GM21529 (cell line): ENCODE measurements at regions not wholly inside any gene's neighbourhood (a gene's known extent, or its start where the extent isn't known, plus 50 kb on each side); places are given as distances from the start of the nearest gene placed in this dataset.
A peak's percentile ranks its signal among the peaks of the same experiment; 100 is the strongest.

Experiments
- ATAC-seq: cut with Tn5 transposase; IDR thresholded peaks from one replicate; pipeline ENCODE4 v1.9.1; 2021; ENCODE audit not compliant: unreplicated experiment

DNA sequence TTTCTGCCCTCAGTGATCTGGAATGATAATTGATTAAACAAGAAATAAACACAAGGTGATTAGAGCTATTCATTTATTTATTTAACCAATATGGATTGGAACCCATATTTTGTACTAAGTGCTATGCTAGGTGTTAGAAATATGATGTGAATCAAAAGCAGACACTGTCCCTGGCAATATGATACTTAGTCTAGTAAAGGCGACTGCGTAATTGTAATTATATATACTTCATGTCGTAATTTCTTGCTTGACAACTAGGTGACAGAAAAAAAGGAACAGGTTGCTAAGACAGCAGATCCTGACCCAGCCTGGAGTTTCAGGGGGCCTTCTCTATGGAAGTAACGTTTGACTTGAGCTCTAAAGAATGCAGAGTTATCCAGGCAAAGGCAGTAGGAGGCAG is 236.5 kb upstream of the F9 start:
- no peak for ATAC-seq

GRCh38 chrX:139290310-139290709 is 240.2 kb upstream of the F9 start:
- ATAC-seq: peak; percentile 70

- no peak for ATAC-seq
These were observed 243.2 kb upstream of the F9 start for GRCh38 chrX:139287155-139287924.

DNA sequence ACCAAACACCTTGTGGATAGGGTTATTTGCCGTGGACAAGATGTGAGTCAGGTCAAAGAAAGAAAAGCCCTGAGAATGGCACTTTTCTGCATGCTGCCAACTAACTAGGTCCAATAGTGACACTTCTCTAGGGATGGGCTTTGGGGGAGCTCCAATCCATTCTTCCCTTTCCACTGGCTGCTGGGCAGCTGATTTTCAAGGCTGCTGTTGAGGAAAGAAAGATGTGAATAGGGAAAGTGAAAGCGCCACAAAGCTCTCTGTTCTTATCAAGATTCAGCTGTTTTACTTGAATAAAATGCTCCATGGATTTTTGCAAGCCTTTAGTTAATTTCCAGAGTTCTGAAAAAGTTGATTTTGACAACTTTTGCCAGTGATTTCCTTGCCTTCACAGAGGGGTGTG is 244.2 kb upstream of the F9 start:
- no peak for ATAC-seq

DNA sequence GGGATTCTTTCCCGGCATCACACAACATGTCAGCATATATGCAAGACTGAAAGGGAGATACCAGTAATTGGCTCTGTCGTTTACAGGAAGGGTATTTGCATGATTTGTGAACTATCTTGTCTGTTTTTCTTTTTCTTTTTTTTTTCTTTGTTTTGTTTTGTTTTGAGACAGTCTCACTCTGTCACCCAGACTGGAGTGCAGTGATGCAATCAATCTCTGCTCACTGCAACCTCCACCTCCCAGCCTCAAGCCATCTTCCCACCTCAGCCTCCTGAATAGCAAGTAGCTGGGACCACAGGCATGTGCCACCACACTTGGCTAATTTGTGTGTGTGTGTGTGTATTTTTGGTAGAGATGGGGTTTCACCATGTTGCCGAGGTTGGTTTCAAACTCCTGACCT is 262.7 kb upstream of the F9 start:
- ATAC-seq: no peak

- no peak for ATAC-seq
These were observed 284.2 kb upstream of the F9 start for GRCh38 chrX:139246295-139246694.

GRCh38 chrX:139237141-139237540 is 293.4 kb upstream of the F9 start:
- no peak for ATAC-seq

DNA sequence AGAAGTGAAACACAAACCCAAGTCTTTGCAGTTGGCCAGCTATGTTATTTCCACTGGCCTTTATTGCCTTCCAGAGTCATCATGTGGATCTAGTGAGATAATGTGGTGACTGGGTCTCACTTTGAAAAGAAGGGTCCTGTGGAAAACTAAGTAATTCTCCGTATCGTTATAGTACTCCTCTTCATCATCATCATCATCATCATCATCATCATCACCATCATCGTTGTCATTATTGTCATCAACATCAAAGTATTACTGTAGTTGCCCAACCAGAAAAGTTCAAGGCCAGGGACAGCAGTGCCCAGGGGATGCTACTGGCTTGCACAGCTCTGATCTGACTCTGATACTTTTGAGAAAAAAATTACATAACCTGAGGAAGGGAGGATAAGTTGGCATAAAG is 295.6 kb upstream of the F9 start:
- ATAC-seq: no peak

DNA sequence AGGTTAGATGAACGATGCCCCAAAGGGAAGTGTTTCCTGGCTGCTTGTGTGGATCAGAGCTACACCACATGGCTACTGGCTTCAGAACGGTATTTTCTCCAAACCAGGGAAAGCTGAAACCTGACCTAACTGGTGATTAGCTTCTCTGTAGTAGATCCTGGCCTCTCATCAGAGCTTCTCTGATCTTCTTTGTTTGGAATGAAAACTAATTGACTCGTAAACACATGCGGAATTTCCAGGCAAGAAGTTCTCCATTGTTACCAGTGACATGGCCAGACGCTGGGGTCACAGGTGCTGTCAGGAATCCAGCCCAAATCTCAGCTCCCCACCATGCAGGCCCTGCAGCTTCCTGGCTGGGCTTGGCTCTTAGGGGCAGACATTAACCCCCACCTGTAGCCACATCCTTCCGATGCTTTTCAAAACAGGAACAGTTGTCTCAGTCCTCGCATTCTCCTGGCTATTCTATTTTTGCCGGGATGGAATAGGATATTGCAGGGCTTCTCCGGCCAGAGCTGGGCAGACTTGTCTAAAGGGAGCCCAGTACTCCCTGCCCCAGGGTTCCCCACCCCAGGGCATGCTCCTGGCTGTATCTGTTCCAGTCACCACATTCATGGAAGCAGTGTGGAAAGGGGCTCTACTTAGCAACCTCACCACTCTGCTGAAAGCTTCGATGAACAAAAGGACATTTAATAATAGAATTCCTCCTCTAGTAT is 305.4 kb upstream of the F9 start:
- ATAC-seq: no peak

- no peak for ATAC-seq
These were observed 307.9 kb upstream of the F9 start for GRCh38 chrX:139222511-139223200.

GRCh38 chrX:139213241-139213709 is 317.3 kb upstream of the F9 start:
- no peak for ATAC-seq

GRCh38 chrX:139211568-139212182 is 318.9 kb upstream of the F9 start:
- ATAC-seq: no peak

DNA sequence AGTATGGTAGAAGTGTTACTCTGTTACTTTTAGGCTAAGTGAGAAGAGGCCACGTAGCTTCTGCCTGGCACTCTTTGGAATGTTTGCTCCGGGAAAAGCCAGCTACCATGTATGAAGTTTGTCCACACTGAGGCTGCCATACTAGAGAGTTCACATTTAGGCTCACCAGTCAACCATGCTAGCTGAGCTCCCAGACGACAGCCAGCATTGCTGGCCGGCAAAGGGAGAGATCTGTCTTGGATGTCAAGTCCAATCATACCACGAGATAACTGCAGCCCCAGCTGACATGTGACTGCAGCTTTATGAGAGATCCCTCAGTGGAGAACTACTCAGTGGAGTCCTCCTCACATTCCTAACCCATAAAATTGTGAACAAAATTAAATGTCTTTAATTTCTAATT is 321.2 kb upstream of the F9 start:
- ATAC-seq: no peak

GRCh38 chrX:139207655-139208054 is 322.9 kb upstream of the F9 start:
- no peak for ATAC-seq

GRCh38 chrX:139206914-139207313 is 323.6 kb upstream of the F9 start:
- no peak for ATAC-seq

DNA sequence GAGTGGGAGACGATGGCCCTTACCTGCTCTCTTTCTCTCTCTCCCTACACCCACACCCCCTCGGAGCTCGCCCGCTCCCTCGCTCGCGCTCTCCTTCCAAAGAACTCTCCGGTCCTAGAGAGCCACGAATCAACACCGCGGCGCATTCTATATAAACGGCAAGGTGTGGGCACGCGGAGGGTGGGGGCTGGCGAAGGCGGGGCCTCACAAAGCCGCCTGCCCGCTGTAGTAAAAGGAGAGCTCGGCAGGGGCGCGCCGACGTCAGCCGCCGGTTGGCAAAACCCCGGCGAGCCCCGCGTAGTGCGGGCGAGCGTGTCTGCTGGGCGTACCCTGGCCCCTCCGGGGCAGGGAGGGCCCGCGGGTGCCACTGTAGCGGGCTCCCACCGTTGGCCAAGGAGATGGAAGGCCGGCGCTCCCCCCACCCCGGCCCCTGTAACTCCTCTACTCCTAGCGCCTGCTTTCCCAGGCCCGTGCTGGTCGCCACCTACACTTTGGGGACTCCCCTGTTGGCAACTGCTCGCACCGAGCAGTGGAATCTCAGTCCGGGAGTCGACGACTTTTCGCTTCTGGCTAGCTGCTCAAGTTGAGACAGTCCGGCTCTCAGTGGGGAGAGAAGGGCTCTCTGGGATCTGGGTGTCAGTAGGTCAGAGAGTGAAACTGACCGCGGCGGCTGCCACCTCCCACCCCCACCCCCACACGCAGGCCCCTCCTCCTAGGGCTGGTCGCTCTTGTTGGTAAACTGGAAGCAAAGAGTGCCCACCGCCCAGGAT is 325.5 kb upstream of the F9 start:
- ATAC-seq: no peak

- no peak for ATAC-seq
These were observed 326.0 kb upstream of the F9 start for GRCh38 chrX:139204571-139204897.

- ATAC-seq: no peak
These were observed 326.6 kb upstream of the F9 start for GRCh38 chrX:139203651-139204570.

DNA sequence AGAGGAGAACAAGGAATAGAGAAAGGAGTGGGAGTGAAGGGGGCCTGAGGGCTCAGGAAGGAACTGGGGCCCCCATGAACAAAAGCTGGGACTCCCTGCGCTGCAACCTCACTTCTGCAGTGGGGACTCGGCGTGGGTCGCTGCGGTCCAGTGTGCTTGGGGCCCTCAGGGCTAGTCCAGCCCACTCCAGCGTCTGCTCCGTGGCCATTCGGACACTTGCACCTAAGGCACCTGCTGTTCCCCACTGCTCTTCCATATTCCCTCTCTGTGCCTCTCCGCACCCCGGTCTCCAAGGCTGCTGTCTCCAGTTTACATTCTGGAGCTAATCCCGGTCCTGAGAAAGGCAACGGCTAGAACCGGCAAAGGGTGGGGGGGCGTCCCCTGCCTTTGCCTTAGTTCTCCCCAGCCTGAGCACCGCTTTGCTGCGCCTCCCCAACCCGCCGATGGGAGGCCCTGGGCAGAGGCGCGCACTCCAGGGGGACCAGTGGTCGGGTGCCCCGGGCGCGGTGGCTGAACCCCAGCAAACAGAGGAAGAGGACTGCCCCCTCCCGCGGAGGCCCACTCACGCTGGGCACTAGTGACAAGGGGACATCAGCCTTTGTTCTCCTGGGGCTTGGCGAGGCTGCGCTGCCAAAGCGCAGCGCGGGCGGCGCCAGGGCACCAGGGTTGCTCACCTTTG is 327.7 kb upstream of the F9 start:
- ATAC-seq: no peak
